LNCaP clone FGC (cell line): ENCODE measurements at regions not wholly inside any gene's neighbourhood (a gene's known extent, or its start where the extent isn't known, plus 50 kb on each side); places are given as distances from the start of the nearest gene placed in this dataset.

Experiments used
- DNase-seq: peaks from one replicate; pipeline ENCODE4 v3.0.0-alpha.2; 2011; ENCODE audit warnings: low read depth
- H3K4me3 ChIP-seq: 2 replicates; pipeline ENCODE4 v1.5.1; 2011; ENCODE audit warnings: mild to moderate bottlenecking, low read depth, low read length, control low read depth
- TF ChIP-seq, protein P1 (sequence below): IDR thresholded peaks from 2 replicates; pipeline ENCODE4 v1.5.1; 2012; ENCODE audit warnings: mild to moderate bottlenecking; ENCODE audit not compliant: control insufficient read depth, insufficient read depth; ENCODE audit errors: extremely low read depth

DNA sequence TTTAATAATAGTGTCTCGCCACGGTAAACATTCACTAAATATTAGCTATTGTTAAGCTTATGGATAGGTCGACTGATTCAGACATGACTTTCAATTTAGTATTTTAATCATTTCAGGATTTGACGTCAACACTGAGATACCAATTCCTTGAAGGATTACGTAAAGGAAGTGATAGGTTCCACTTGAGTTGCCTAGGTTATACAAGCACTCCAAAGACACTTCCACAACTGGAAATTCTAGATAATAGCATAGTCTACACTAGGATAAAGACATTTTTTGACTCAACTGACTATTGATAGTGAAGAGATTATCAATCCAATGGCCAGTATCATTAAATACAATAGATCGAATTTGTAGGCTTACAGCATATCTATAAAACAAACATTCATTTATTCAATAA, 63.9 kb upstream of the NHSL1 start:
- DNase-seq, result no peak
- no peak overlapping the region for H3K4me3 ChIP-seq
- TF ChIP-seq, protein P1, sequence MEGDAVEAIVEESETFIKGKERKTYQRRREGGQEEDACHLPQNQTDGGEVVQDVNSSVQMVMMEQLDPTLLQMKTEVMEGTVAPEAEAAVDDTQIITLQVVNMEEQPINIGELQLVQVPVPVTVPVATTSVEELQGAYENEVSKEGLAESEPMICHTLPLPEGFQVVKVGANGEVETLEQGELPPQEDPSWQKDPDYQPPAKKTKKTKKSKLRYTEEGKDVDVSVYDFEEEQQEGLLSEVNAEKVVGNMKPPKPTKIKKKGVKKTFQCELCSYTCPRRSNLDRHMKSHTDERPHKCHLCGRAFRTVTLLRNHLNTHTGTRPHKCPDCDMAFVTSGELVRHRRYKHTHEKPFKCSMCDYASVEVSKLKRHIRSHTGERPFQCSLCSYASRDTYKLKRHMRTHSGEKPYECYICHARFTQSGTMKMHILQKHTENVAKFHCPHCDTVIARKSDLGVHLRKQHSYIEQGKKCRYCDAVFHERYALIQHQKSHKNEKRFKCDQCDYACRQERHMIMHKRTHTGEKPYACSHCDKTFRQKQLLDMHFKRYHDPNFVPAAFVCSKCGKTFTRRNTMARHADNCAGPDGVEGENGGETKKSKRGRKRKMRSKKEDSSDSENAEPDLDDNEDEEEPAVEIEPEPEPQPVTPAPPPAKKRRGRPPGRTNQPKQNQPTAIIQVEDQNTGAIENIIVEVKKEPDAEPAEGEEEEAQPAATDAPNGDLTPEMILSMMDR, result no peak

DNA sequence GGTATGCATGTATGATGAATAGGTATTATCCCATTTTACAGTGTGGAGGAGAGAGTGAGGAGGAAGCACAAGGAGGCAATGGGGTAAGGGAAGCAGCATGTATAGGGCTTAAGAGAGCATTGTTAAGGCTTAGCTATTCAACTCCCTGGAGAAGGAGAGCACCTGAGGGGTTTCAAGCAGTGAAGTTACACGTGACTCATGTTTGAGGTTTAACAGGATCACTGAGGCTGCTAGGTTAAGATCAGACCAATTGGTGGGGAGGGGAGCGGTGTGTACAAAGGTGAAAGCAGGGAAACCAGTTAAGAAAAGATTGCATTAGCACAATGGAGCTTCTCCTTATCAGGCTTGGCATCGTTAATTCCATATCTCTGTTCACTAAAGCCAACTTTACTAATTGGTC, 64.4 kb upstream of the NHSL1 start:
- no peak for DNase-seq
- TF ChIP-seq, protein P1, result no peak
- H3K4me3 ChIP-seq, result no peak overlapping the region

DNA sequence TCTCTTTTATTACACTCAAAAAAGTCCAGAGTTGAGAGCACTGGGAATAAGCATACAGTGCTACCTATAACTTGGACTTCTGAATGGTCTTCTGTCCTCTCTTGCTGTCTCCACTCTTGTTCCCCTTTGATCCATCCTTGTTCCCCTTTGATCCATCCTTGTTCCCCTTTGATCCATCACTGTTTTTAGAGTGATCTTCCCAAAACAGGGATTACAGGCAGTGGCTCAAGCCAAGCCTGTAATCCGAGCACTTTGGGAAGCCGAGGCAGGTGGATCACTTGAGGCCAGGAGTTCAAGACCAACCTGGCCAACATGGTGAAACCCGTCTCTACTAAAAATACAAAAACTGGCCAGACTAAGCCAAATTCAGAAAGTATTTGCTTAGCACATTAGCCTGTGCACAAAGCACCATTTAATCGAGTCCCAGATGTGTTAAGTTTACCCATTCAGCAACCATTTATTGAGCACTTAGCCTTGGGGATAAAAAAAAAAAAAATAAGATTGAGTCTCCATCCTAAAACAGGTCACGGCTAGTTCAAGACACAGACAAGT, 65.0 kb upstream of the NHSL1 start:
- no peak overlapping the region for H3K4me3 ChIP-seq
- DNase-seq, result no peak
- TF ChIP-seq, protein P1, result no peak

DNA sequence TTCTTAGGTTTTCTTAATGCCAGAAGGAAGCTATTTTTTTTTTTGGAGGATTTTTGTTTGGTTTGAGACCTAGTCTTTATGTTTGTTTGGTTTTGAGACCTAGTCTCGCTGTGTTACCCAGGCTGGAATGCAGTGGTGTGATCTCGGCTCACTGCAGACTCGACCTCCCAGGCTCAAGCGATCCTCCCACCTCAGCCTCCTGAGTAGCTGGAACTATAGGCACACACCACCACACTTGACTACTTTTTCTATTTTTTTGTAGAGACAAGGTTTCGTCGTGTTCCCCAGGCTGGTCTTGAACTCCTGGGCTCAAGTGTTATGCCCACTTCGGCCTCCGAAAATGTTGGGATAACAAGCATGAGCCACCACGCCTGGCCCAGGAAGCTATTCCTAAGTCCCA, 67.8 kb upstream of the NHSL1 start:
- no peak overlapping the region for H3K4me3 ChIP-seq
- TF ChIP-seq, protein P1, result no peak
- no peak for DNase-seq

DNA sequence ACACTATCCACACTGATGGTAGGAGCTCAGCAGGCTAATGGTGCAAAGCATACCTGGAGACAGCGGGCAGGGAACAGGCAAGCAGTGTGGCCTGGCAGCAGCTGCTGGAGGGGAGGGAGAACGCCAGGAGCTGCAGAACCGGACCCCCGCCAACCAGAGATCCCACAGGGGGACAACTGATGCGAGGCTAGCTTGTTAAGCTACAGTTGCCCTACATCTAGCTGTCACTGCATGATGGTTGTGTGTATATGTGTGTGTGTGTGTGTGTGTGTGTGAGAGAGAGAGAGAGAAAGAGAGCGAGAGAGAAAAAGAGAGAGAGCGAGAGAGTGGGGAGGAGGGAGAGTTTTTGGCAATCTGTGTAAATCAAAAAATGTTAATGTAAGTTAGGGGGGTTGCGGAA, 69.7 kb upstream of the NHSL1 start:
- TF ChIP-seq, protein P1, result no peak
- no peak for DNase-seq
- H3K4me3 ChIP-seq, result no peak overlapping the region

DNA sequence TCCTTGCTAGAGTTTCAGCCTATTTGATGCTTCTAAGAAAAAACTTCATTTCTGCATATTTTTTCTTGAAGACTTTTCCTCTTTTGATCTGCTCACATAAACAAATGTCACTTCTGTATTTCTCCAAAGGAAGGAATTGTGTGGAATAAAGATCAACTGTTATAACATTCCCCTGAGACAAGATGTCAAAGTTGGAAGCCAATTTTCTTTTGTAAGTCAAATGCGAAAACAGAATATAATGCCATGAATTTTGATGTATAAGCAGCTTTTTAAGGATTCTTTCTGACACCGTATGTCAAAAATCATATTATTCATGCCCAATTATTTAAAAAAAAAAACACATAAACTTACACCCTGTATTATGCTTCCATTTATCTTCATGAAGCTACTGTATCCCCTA, 70.3 kb upstream of the NHSL1 start:
- no peak overlapping the region for H3K4me3 ChIP-seq
- DNase-seq, result no peak
- TF ChIP-seq, protein P1, result no peak

DNA sequence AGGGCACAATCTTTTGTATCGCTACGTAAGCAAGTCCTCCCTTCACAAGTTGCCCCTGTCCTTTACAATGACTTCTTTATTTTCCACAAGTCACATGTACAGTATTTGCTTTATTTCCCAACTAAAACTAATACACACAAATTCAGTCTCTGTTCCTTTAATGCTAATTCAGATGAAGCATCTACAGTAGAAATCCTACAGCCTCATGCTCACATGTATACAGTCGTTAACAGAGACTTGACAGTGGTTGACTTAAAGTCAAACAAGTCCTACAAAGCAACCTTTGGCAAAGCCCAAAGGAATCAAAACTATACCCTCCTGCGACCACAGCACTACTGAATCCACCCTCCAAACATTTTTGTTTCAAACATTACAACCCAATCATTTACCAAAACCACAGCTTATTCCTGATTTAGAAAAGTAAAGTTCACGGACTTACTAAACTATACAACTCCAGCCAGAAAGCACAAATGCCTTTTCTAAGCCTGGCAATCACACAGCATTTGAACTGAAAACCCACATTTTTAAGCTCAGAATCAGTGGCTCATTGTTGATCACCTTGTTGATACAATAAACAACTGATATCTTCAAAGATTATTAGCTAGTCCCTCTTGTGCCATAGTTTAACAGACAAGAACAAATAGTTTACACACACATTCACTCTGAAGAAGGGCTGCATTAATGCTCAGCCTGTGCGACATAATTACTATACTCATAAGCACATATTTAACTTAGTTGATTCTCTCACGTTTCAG, 70.9 kb upstream of the NHSL1 start:
- DNase-seq, result no peak
- TF ChIP-seq, protein P1, result no peak
- no peak overlapping the region for H3K4me3 ChIP-seq
